HG03139 (cell line): ENCODE measurements at regions not wholly inside any gene's neighbourhood (a gene's known extent, or its start where the extent isn't known, plus 50 kb on each side); places are given as distances from the start of the nearest gene placed in this dataset.

Source experiments
- ATAC-seq: cut with Tn5 transposase; IDR thresholded peaks from one replicate; pipeline ENCODE4 v1.9.1; 2021; ENCODE audit not compliant: unreplicated experiment

DNA sequence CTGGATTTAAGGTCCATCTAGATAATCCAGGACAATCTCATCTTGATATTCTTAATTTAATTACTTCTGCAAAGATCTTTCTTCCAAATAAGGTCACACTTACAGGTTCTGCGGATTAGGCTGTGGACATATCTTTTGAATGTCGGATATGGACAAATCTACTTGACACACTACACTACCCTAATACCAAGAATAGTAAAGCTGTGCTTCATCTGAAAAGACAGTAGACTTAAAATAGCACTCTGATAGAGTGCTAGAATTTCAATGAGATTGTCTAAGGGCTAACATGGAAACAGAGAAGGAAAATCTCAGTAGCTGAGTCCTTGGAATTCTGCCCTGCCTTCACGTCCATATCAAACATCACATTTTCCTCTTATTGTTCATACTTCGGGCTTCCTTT is 1238.0 kb downstream of the EPHA7 start:
- ATAC-seq: no peak

GRCh38 chr6:92180090-92180489 is 1239.3 kb downstream of the EPHA7 start:
- ATAC-seq: no peak

DNA sequence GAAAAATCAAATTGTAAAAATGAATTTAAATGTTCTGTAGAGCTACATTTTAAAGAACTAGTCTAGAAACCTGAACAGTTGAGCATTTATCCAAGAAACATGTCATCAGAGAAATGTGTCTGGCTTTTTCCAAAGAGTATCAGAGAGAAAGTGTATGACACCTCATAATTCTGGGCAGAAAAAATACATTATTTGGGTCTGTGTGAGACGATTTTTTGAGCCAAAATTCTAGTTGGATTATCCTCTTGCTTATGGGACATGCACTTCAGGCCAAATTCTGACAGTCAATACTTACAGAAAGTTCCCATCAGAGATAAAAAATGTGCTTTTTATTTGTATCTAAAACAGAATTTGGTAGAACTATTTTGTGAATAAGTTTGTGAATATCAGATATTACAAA is 1242.7 kb downstream of the EPHA7 start:
- no peak for ATAC-seq

DNA sequence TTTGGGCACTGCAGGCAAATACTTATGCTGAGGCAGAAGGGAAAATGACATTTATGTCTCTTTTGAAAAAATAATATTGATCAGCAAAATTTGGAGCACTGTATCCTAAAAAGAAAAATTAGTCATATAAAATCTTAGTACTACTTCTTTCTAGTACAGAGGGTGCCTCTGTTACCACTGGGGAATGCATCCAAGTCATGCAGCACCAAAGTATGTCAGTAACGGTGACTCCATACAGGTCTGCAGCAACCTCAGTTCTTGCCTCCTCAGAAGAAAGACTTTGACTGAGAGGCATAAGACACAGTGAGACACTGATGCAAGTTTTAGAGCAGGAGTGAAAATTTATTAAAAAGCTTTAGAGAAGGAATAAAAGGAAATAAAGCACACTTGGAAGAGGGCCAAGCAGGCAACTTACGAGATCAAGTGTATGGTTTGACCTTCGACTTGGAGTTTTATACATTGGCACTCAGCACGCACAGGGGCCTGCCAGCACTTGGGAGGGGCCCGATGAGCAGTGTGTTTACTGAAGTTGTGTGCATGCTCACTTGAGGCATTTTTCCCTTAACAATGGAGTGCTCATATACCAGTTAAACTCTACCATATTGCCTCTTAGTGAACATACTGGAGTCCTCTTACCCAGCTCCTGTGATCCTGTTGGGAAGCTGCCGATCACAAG is 1244.8 kb downstream of the EPHA7 start:
- ATAC-seq: no peak

- ATAC-seq: no peak
Measured at GRCh38 chr6:92169506-92169905, 1249.9 kb downstream of the EPHA7 start.

DNA sequence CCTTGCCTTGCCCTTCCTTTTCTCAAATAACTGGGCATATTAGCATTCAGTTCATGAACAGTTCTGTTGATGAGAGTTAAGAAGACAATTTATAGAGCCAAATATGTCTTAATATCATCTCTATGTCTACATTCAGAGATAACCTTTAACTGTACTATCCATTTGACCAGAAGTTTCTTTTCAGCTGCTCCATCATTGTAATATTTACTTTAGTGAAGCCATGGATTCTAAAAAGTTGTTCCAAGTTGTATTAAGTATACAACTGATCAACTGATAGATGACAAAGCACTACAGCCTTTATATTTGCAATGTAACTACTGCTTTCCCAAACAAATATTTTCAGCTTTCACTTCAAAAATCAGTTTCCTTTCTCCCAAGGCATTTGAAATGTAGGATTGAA is 1252.7 kb downstream of the EPHA7 start:
- ATAC-seq: no peak

- ATAC-seq: no peak
Measured at GRCh38 chr6:92161953-92162352, 1257.4 kb downstream of the EPHA7 start.

GRCh38 chr6:92160226-92160625 is 1259.1 kb downstream of the EPHA7 start:
- ATAC-seq: no peak

DNA sequence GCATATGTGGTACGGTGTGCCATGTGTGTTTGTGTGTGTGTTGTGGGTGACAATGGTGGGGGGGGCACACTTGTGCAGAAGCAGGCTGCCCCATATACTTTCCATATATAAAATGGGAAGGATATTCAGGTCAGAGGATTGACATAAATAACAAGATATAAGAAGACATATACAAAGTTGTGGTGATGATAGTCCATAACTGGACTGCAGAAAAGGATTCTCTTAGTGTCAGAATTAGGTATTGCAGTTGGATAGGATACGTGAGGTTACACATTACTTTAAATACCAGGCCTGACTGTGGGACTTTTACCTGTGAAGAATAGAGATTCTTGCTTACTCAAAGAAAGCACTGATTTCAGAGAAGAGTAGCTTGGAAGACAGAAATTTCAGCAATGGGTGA is 1260.3 kb downstream of the EPHA7 start:
- no peak for ATAC-seq

GRCh38 chr6:92150553-92150952 is 1268.8 kb downstream of the EPHA7 start:
- no peak for ATAC-seq

- no peak for ATAC-seq
Measured at GRCh38 chr6:92147246-92147645, 1272.1 kb downstream of the EPHA7 start.

DNA sequence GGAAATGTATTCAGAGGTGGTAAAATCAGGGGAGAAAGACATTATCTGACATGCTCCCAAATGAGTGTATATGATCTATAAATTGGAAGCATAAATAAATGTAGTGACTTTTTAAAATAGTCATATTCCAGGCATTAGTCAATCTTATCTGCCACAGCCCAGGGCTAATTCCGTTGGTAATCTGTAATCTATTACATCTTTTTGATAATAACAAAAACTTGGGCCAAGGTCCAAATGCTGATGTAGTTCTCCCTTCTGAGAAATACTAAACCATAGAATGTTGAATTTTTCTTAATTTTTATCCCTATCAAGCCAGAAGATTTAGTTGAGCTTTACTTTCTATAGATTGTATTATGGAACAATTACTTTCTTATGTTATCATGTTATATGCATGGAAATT is 1279.8 kb downstream of the EPHA7 start:
- ATAC-seq: no peak

- ATAC-seq: no peak
Measured at GRCh38 chr6:92132957-92133356, 1286.4 kb downstream of the EPHA7 start.

GRCh38 chr6:92132457-92132856 is 1286.9 kb downstream of the EPHA7 start:
- ATAC-seq: no peak

DNA sequence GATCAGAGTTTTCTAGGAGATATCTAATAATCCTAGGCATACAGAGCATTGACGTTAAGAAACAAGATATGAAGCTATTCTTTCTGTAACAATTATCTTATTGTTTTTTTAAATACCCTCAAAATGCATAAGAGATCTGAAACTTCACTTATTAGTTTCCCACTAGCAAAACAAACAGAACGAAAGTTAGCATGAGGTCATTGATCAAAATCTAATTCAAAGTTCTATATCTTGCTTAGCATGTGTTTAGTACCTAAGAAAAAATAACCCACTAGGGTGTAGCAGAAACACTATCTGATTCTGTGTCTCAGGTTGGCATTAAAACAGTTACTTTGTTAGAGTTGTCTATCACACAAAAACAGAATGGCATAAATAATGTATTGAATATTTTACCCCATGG is 1288.4 kb downstream of the EPHA7 start:
- no peak for ATAC-seq

DNA sequence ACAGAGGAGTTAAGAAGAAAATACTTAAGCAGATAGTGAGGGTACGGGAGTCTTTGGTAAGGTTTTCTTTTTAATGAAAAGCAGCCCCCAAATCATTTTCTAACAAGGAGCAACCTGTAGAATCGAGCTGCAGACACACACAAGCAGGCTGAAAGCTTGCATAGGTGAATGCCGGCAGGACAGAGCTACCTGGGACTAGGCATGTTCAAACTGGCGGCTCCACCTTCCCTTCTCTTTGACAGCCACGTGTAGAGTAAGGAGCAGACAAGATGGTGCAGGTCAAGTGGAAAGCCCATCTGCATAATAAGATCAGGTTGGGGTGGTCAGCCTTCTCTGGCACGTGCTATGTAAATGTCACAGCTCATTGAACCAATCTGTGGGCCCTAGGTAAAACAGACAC is 1292.4 kb downstream of the EPHA7 start:
- ATAC-seq: no peak

DNA sequence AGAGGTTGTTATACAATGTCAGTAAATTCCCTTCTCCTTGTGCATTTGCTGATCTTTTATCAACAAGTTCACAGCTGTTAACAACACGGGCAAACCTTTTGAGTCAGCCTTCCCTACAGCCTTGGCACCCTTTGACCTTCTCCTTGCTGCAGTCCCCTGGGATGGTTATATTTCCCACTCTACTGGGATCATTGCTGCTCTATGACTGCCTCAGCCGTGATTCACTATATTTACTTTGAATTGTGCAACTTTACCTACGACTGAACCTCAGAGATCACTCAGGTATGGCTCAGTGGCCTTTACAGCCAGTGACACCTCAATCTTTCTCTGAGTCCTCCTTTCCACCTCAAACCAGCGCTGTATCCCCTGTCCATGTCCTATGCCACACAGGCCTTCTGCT is 1293.3 kb downstream of the EPHA7 start:
- no peak for ATAC-seq

- ATAC-seq: no peak
Measured at GRCh38 chr6:92125681-92126080, 1293.7 kb downstream of the EPHA7 start.

DNA sequence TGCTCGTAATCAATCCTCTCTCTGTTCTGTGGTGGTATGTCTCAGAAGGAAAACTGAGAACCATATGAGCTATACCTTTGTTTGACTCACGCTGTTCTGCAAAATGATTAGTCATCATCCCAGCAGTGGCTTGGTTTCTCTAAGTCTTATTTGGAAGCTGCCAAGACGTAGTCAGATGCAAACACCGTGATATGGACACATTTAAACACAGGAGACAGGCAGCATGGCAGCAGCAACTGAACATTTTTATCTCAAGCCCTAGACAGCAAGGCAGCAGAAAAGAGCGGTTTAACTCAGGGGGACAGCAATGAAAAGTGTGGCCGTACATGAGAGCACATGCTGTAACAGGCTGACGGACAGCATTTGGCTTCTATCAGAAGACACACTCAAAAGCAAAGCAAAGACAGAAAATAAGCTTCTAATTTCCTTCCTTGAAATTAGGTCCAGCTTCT is 1295.1 kb downstream of the EPHA7 start:
- no peak for ATAC-seq

DNA sequence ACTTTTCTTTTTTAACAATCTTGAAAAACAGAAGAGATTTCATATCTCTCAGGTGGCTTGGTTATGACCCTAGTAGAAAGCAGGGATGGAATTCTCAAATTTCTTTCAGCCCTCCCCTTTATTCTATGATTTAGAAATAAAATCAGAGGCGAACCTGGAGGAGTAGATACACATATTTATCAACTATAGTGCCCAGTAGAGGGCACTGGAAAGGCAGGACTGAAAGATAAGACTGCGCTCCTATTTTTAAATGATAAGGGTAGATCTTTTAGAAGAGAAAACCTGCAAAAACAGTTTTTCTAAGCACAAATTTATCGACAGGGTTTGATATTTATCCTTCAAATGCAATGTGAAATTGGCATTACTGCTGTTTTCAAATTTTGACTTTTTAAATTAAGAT is 1296.6 kb downstream of the EPHA7 start:
- no peak for ATAC-seq

DNA sequence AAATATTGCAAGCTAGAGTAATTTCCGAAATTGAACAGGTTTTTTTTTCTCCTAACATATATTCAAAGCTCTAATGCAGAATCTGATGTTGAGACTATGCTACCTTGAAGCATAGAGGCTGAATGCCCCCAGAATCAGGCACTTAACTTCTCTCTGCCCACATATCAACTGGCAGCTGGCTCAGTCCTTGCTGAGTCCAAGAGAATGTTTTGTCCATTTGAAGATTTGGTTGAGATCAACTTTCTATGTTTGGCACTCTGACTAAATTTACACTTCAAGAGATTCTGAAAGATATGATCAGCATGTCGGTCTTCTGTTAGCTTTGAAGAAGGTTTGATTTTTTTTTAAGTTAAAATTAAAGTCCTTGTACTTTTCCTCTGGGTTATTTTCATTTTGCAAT is 1298.1 kb downstream of the EPHA7 start:
- ATAC-seq: no peak

- no peak for ATAC-seq
Measured at GRCh38 chr6:92117800-92118199, 1301.6 kb downstream of the EPHA7 start.

DNA sequence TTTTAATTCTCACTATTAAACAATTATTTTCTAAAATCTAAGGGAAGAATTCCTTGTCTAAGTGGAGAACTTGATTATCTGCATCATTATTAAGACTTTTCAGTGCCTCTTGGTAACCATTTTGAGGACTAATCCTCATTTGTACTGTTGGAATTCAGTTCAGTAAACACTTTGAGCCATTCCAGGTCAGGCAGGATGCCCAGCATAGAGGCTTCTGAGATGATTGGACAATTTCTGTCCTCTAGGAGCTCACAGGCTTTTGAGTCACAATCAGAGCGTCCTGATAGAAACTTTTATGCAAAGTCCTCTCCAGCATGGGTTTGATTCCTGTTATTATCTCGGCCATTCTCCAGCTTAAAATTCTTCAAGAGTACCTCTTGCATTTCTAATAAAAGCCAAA is 1304.6 kb downstream of the EPHA7 start:
- no peak for ATAC-seq
